ENCODE measurements at regions not wholly inside any gene's neighbourhood (a gene's known extent, or its start where the extent isn't known, plus 50 kb on each side); places are given as distances from the start of the nearest gene placed in this dataset.

DNA sequence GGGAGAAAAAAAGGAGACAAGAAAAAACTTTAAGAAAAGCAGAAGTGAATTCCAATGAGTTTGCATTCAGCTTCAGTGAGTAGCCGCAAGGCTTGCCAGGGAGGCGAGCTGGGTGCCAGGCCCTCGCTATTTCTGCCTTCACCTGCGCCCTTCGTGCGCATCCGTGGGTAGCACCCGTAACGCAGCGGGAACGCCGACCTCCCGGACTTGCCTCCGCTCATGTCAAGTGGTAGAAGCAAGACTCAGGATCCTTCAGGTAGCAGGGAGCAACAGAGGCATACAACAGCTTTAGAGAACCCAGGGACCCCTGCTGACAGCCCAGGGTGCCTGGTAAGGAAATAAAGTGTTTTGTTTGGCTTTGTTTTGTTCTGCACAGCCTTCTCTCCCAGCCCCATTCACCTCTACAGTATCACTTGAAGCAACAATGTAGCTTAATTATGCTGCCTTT lies 140.0 kb upstream of the BCOR start:
- Histone ChIP-seq H2AFZ (ENCODE audit: insufficient read depth, low read depth, low read length, poor library complexity, severe bottlenecking) (no peak overlapping the region), H3K9me3 (ENCODE audit: control extremely low read depth in 1 of 3, control insufficient read depth in 2 of 3, insufficient read depth in 1 of 3, low read length in 2 of 3) (no peaks in the 10 kb centered on the region), H3K4me3 (ENCODE audit: control extremely low read depth in 1 of 5, extremely low read depth in 1 of 5, insufficient read depth in 1 of 5, low read depth in 2 of 5, low read length in 4 of 5) (no peak overlapping the region), H4K20me1 (ENCODE audit: control insufficient read depth, insufficient read depth, low read length, poor library complexity, severe bottlenecking) (no peaks in the 10 kb centered on the region), H3K27me3 (replicated peaks in 1 of 4; ENCODE audit: control extremely low read depth in 1 of 4, control insufficient read depth in 3 of 4, insufficient read depth in 4 of 4, low read length in 3 of 4) (no peaks in the 10 kb centered on the region), H3K9ac (ENCODE audit: low read length) (no peak overlapping the region), H3K4me2 (replicated peaks; ENCODE audit: low read depth, low read length, poor library complexity, severe bottlenecking) (peak overlapping the region; percentile 52), H3K27ac (ENCODE audit: low read length in 2 of 2) (no peak overlapping the region), H3K79me2 (ENCODE audit: control insufficient read depth, insufficient read depth, low read length) (no peaks in the 10 kb centered on the region), H3K36me3 (replicated peaks in 1 of 2; ENCODE audit: control extremely low read depth in 1 of 2, control insufficient read depth in 1 of 2, extremely low read depth in 1 of 2, insufficient read depth in 2 of 2, low read length in 1 of 2) (no peaks in the 10 kb centered on the region), H3K4me1 (ENCODE audit: control insufficient read depth in 2 of 2, insufficient read depth in 2 of 2, low read length in 2 of 2) (peaks cover 3 to 7% of the 10 kb centered on the region in 2 donors)
- H3K27ac Mint-ChIP-seq, result no peak overlapping the region
- intact Hi-C loops (cut with micrococcal nuclease), result no loop called here
- CTCF ChIA-PET, result interaction anchor here (0.5 to 1.2 kb wide), 2 partner anchors 30 to 122 kb away, joined by 4 read pairs; no protein-coding TSS in a partner anchor
- DNase-seq, result peak; percentile 25
- no peaks in the 10 kb centered on the region for H3K9me3 Mint-ChIP-seq (ENCODE audit: insufficient read depth)
- ATAC-seq (ENCODE audit: low read depth), result peak; percentile 31
- peak overlapping the region; percentile 47 for H3K4me3 Mint-ChIP-seq
- H3K27me3 Mint-ChIP-seq, result no peaks in the 10 kb centered on the region
- TF ChIP-seq EZH2 (IDR thresholded peaks at IDR 0.05; ENCODE audit: borderline replicate concordance, insufficient read depth, low read depth, low read length, poor library complexity, severe bottlenecking), result no peak
- H3K4me1 Mint-ChIP-seq, result peaks cover 10% of the 10 kb centered on the region
- POLR2A ChIA-PET, result no interaction called here
- WGBS (ENCODE audit: insufficient coverage), result 8% methylated on average over 14 of the region's 14 CpGs

DNA sequence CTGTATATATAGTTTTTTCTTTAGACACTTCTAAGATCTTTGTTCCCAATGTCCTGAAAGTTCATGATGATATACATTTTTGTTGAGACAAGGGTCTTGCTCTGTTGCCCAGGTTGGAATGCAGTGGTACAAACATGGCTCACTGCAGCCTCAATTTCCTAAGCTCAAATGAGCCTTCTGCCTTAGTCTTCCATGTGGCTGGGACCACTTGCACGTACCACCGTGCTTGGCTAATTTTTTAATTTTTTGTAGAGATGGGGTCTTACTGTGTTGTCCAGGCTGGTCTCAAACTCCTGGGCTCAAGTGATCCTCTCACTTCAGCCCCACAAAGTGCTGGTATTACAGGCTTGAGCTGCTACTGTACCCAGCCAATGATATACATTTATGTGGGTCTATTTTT lies 132.9 kb upstream of the BCOR start:
- Histone ChIP-seq H4K20me1 (ENCODE audit: control insufficient read depth, insufficient read depth, low read length, poor library complexity, severe bottlenecking) (no peaks in the 10 kb centered on the region), H3K4me2 (replicated peaks; ENCODE audit: low read depth, low read length, poor library complexity, severe bottlenecking) (no peak overlapping the region), H3K27ac (ENCODE audit: low read length in 2 of 2) (no peak overlapping the region), H3K79me2 (ENCODE audit: control insufficient read depth, insufficient read depth, low read length) (no peaks in the 10 kb centered on the region), H3K27me3 (replicated peaks in 1 of 4; ENCODE audit: control extremely low read depth in 1 of 4, control insufficient read depth in 3 of 4, insufficient read depth in 4 of 4, low read length in 3 of 4) (no peaks in the 10 kb centered on the region), H3K9ac (ENCODE audit: low read length) (no peak overlapping the region), H3K4me3 (ENCODE audit: control extremely low read depth in 1 of 5, extremely low read depth in 1 of 5, insufficient read depth in 1 of 5, low read depth in 2 of 5, low read length in 4 of 5) (no peak overlapping the region), H3K9me3 (ENCODE audit: control extremely low read depth in 1 of 3, control insufficient read depth in 2 of 3, insufficient read depth in 1 of 3, low read length in 2 of 3) (no peaks in the 10 kb centered on the region), H2AFZ (ENCODE audit: insufficient read depth, low read depth, low read length, poor library complexity, severe bottlenecking) (no peak overlapping the region), H3K36me3 (replicated peaks in 1 of 2; ENCODE audit: control extremely low read depth in 1 of 2, control insufficient read depth in 1 of 2, extremely low read depth in 1 of 2, insufficient read depth in 2 of 2, low read length in 1 of 2) (no peaks in the 10 kb centered on the region), H3K4me1 (ENCODE audit: control insufficient read depth in 2 of 2, insufficient read depth in 2 of 2, low read length in 2 of 2) (no peaks in the 10 kb centered on the region)
- DNase-seq, result no peak
- ATAC-seq (ENCODE audit: low read depth), result no peak
- H3K4me3 Mint-ChIP-seq, result no peak overlapping the region
- H3K4me1 Mint-ChIP-seq, result peaks cover 1% of the 10 kb centered on the region
- CTCF ChIA-PET, result no interaction called here
- intact Hi-C loops (cut with micrococcal nuclease), result no loop called here
- no peaks in the 10 kb centered on the region for H3K27me3 Mint-ChIP-seq
- no CpG with 5 or more reads among the region's 2 CpGs for WGBS (ENCODE audit: insufficient coverage)
- TF ChIP-seq EZH2 (IDR thresholded peaks at IDR 0.05; ENCODE audit: borderline replicate concordance, insufficient read depth, low read depth, low read length, poor library complexity, severe bottlenecking), result no peak
- TF ChIP-seq, protein P1, sequence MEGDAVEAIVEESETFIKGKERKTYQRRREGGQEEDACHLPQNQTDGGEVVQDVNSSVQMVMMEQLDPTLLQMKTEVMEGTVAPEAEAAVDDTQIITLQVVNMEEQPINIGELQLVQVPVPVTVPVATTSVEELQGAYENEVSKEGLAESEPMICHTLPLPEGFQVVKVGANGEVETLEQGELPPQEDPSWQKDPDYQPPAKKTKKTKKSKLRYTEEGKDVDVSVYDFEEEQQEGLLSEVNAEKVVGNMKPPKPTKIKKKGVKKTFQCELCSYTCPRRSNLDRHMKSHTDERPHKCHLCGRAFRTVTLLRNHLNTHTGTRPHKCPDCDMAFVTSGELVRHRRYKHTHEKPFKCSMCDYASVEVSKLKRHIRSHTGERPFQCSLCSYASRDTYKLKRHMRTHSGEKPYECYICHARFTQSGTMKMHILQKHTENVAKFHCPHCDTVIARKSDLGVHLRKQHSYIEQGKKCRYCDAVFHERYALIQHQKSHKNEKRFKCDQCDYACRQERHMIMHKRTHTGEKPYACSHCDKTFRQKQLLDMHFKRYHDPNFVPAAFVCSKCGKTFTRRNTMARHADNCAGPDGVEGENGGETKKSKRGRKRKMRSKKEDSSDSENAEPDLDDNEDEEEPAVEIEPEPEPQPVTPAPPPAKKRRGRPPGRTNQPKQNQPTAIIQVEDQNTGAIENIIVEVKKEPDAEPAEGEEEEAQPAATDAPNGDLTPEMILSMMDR (IDR thresholded peaks at IDR 0.05), result no peak
- no peaks in the 10 kb centered on the region for H3K9me3 Mint-ChIP-seq (ENCODE audit: insufficient read depth)
- POLR2A ChIA-PET, result no interaction called here
- no peak overlapping the region for H3K27ac Mint-ChIP-seq
